HG03460 (cell line): ENCODE measurements at regions not wholly inside any gene's neighbourhood (a gene's known extent, or its start where the extent isn't known, plus 50 kb on each side); places are given as distances from the start of the nearest gene placed in this dataset.

Source experiments
- ATAC-seq: cut with Tn5 transposase; IDR thresholded peaks from one replicate; pipeline ENCODE4 v1.9.1; 2021; ENCODE audit not compliant: unreplicated experiment

DNA sequence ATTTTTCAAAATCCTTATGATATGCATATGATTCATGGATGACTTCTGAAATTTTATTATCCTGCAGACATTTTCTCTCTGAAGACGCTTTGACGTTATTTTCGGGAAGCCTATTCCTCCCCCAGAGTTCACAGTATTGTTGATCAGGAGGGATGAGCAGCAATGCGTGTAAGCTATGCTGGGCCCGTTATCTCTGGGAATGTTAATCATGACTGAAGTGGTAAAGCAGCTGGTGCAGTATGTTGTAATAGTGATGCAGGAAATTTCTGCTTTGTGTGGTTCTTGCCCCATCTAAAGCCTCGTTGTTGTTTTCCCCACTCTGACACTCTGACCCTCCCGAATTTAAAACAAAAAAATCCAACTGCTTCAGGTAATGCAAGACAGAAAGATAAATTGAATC is 1797.8 kb upstream of the WWC1 start:
- ATAC-seq, result no peak

DNA sequence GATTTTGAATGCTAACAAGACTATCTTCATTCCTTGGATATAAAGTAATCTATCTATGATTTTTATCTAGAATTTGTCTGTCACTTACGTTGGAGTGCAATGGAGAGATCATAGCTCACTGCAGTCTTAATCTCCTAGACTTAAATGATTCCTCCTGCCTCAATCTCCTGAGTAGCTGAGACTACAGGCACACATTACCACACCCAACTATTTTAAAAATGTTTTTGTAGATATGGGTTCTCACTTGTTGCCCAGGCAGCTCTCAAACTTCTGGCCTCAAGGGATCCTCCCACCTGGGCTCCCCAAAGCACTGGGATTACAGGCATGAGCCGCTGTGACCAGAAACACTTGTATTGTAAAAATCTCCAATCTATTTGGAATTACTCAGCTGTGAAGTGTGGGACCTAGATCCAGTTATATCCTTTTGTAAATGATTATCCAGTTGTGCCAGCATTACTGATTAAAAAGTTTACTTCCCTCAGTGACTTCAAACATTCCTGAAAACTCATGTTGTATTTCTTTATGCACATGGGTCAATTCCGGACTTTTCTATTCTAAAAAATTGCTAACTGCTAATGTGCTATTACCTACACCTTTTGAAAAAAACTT is 1793.8 kb upstream of the WWC1 start:
- ATAC-seq, result no peak

DNA sequence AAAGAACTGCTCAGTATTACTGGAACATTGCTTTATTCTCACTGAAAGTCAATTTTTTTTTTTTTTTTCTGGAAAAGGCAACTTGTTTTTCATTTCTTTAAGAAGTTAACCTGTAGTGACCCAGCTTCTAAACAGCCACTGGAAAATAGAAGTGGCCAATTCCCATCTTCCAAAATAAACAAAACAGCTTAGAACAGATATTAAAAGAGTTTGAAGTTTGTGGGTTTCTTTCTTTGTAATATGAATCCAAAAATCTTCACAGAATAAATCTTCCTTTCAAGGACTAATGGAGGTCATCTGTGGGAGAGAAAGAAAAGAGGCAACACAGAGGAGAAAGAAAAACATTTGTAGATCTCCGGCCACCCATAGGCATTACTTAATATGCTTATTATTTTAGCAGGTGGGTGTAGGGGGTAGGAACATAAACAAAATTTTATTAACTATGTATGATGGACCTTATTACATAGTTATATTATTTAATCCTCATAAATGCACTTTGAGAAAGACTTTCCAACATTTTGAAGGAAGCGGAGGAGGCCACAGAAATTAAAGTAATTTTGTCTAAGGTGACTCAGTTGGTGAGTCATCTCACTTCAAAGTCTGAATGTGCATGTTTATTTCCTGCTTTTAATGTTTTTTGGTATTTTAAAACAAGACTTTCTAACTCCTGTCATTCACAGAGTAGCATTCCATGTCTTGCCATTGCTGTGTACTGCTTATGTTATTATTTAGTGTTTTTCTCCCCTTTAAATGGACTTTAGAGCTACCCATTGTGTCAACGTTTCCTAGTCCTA is 1791.8 kb upstream of the WWC1 start:
- ATAC-seq, result no peak

DNA sequence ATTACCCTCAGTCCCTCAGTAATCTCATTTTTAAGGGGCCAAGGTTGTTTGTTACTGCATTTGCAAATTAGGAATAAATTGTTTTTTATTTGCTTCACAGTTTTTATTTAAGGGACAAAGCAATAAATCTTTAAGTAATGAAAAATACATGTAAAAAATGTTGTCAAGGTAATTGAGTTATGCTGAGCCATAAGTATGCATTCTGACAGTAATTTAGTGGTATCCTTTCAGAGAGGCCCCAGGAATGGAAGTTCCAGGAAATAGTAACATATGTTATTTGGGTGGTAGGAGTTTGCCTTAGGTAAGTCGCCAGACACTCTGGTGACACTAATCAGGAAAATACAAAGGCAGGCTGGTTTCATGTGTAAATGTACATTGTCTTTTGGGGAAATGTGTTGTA is 1787.9 kb upstream of the WWC1 start:
- no peak for ATAC-seq

DNA sequence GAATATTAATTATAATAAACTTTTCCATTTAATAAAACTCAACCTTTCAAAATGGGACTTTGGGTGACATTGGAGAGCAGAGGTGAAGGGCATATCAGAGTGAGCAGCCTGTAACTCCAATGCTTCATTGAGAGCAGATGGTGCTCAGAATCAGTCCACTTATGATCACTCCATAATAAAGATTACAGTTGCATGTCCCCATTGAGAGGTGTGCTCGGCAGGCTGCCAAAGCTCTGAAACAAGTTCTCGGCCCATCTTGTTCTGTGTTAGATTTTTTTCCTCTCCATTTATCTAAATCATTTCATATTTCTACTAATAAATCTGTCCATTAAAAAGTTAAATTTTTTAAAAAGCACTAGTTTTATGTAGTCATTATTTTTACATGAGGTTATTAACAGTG is 1786.4 kb upstream of the WWC1 start:
- no peak for ATAC-seq

DNA sequence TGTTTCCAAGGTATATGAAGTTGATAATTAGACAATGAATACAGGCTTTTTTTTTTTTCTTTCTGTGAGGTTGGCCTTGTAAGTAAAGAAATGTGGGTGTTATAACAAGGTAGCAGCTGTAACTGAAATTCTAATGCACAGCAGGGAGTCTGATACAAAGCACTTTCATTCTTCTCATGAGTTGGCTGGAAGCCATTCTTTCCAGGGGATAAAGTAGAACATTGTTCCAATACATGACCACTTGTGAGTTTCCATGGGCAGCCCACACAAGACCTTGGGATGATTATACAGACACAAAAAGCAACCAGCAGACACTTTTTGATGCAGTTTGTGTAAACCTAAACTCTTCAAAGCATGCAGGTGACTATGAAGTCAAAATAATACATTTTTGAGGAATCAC is 1785.9 kb upstream of the WWC1 start:
- no peak for ATAC-seq

DNA sequence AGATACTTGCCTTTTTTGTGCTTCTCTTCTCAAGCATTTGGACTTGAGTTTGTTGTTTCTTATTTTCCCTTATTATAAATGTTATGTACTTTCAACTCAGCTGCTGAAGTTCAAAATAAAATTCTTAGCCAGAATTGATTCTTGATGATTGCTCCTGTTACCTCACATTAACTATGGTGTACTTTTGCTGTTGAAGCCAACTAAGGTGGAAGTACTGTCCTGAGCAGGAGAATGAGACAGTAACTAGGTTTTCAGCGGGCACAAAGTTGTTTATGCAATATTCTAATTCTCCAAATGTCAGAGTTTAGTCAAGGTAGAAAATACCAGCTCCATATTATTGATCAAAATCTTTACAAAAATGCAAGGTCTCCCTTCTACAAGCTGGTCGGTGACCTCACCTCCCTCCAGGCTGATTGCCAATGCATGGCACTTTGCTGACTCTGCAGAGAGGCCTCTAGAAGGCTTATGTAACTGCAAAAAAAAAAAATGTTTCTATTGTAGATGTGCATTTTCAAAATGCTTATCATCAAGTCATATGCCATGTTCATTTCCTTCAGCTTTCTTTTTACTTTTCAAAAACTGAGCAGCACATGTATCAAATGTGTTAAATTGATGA is 1783.5 kb upstream of the WWC1 start:
- no peak for ATAC-seq

DNA sequence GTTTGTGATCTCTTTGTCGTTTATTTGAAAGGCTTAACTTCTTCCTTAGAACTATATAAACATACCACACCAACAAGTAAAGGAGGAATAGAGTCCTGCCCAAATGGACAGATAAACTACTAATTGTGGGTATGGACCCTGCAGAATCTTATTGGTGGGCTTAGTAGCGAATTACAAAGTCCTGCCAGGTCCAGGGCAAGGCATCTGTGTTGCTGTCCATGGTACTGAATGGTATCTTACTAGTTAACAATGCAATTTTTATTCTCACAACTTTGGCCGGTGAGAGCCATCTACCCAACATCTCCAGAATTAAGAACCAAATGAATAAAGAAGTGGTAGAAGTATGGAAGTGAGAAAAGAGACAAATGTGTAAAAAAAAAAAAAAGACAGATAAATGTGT is 1782.4 kb upstream of the WWC1 start:
- ATAC-seq, result no peak

DNA sequence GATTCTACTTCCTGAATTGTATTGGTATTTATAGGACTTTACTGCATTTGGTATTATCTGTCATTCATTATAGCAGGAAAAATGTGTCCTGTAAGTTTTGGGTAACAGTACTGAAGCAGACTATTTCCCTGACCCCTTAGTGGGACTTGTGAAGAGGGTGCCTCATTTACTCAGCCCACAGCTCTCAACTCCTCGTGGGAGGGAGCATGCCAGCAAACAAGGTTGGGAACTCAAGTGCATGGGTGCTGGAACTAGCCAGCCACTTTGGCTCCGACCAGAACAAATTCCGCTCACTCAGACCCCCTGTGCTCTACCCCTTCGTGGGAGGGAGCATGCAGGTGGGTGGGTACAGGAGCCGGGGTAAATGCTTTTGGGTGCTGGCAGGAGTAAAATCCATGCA is 1773.5 kb upstream of the WWC1 start:
- ATAC-seq, result no peak

DNA sequence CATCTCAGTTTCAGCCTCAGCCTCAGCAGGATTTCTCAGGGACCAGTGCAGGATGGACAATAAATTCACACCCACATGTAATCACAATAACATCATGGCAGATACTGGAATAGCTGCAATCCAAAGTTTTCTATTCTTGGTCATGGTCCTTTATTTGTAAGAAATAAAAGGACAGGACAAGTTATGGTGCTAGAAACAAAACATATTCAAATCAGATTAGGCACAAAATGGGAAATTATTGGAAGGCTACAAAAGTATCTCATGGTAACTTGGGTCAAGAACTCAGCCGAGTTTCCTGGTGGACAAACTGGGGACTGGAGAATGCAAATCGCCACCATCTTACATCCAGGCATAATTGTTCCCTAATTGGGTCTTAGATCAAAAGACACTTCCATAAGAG is 1768.2 kb upstream of the WWC1 start:
- no peak for ATAC-seq

DNA sequence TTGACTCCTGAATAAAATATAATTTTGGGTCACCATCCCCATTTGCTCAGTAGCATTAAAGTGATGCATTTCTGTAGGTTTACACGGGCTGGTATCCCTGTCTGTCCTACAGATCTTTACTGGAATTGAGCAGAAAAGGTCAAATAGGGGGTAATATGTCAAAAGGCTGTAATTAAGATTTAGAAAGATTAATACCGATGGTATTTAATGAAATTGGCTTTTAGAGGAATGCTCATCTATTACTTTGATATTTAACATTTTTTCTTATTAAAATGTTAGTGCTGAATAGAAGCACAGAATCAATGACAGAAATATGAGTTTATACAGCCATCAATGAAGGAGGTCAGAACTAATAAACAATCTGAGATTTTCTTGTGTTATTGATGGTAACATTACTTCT is 1762.2 kb upstream of the WWC1 start:
- no peak for ATAC-seq

DNA sequence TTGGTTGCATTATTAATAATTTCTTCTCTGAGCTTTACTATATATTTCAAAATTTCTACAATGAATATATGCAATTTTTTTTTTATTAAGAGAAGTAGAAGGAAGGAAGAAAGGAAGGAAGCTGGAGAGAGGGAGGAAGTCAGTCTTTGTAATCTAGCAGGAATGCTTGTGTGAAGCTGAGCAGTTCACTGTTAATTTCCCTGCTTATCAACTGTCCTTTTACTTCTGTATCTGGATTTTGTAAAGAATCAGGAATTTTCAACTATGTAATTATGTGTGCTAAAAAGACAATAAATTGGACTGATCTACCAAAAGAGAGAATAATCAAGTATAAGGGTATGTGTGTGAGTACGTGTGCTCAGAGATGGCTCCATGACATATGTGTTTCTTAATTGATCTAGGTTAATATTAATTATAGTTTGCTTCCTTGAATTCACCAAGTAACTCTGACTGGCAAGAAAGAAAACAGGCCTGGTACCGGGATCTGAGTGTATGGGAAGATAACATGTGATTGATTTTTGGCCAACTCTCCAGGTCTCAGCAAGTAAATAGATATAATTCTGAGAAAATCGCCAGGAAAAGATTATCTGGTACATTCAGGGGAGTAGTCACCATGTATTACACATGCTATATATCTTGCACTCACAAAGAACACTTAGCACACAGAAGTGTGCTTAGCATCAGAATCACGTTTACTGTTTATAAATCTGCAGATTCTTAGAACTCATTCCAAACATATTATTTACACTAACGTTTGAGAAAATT is 1758.8 kb upstream of the WWC1 start:
- no peak for ATAC-seq

DNA sequence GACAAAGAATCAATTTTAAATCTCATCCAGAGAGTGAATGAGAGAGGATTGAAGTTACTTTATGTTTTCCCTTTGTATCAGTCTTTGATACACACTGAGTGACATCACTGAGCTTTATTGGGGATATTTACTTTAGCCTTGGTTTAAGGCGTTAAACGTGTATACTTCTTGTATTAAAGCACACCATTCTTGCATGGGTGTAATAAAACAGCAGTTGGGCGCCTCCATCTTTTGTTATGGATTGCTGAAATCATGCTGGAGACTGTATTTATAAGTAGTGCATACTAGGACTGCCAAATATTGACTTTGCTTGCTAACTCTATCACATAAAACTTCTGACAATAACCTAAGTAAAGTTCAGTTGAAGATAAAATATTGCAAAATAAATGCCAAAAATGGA is 1755.8 kb upstream of the WWC1 start:
- ATAC-seq, result no peak

DNA sequence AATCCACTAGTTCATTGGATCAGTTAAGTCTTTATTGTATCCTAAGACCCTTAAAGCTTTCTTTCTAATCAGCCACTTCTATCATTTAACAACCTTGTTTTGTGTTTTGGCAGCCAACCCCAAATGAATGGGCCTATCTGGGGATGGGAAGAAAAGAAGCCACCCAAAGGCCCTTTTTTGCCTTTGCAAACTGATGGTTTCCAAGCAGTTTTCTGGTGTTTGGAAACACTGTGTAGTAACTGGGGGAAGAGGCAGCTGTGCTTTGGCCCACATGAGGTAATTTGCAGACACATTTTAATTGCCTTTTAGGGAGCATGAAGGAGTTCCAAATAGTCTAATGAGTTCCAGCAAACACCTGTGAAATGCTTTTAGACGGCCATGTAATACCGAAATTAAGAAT is 1751.3 kb upstream of the WWC1 start:
- ATAC-seq, result no peak

DNA sequence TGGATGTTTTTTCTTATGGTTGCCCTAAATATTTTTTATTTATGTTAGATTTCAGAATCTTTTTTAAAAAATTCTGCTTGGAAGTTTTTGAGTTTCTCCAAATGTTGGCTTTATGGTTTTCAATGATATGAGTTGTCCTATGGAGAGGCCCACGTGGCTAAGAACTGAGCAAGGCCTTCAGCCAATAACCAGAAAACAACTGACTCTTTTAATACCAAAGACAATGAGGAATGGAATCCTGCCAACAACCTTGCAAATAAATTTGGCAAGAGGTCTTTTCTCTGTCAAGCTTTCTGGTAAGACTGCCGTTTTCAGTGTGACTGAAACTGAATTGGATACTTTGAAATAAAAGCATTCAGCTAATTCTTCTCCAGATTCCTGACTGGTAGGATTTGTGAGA is 1740.1 kb upstream of the WWC1 start:
- no peak for ATAC-seq

DNA sequence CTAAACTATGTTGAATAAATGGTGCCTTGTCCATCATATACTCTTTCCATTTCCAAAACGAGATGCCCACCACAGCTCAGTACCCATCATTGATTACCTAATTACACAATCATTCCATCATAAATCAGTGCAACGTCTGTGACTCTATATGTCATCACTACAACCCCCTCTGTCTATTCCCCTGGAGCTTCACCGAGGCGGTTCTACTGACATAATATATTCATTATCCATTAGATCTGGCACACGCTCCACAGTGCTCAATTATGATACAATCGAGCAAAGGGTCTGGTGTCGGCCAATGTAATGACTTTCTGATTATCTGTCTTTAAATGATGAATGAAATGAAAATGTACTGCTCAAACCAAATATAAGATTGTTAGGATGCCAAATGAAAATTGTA is 1737.7 kb upstream of the WWC1 start:
- no peak for ATAC-seq

DNA sequence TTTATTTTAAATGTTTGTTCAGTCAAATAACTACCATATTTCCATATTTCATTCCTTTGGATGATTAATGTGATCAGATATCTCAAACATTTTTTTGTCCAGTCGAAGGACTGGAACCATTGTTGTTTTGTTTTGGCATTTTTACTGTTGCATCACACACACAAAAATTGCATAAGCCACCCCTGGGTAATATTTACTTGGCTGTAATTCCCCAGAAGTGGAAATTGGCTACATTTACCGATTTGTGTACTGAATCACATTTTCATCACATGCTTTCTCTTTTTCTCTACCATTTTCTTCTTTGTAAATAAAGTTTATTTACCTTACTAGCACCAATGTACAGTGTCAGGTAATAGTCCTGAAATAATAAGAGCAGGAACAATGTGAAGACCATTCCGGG is 1729.7 kb upstream of the WWC1 start:
- no peak for ATAC-seq

DNA sequence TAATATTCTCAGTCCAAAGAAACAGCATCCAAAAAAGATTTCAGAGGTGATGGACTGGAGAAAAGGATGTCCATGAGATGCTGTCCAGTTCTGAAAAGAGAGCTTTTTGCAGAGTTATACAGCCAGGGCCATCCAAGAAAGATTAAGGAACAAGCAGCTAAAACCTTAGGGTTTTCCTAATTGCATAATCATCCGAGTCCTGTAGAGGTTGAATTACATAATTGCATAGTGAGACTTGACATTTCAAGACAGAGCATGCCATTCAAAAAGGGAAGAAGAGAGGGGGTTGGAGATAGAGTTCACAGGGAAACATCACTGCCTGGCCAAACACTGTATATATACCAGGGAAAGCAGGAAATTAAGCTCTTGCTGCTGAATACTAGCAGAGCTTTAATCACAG is 1729.2 kb upstream of the WWC1 start:
- ATAC-seq, result no peak

DNA sequence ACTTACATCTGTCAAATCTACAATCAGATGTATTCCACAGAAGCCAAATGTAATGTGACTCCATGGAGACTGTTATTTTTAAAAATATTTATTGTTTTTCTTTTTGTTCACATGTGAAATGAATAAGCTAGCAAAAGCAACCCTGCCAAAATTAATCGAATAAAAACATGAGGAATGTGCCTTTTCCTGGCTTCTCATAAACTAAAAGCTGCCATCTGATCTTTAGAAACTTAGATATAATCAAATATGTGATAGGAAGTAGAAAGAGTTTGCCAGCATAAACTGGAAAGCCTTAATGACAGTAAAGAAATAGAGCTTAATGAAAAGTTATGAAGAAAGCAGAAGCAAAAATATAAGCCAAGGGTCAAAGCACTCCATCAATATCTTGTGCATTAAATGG is 1724.7 kb upstream of the WWC1 start:
- no peak for ATAC-seq

DNA sequence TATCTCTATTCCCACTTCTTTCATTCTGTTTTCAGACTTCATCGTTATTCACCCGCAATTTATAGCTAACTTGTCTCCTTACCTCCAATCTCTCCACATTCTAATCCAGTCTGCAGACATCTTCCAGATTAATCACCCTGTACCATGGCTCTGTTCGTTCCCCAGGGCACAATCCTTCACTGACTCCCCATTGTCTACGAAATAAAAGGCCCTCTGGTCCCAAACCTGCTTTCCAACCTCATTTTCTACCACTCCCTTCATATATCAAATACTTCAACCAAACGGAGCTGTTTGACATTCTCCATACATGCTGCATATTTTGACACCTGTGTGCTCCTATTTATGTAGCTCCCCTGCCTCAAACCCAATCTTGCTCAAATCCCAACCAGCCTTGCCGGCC is 1720.6 kb upstream of the WWC1 start:
- no peak for ATAC-seq

DNA sequence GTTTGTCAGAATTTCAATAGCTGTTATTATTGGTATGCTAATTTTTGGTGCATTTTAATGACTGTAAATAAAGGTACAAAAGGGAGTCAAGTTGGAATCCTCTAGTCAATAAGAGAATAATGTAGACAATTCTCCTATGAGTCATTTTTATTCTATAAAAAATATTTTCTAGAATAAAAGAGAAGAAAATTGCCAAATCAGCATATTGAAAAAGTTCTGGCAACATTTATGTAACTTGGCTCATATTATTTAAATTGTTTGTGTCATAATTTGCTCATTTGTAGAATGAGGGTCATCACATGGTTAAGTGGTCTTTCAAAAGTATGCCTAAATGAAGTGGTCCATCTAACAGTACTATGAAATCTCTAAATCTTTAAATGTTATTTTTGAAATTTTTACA is 1719.8 kb upstream of the WWC1 start:
- no peak for ATAC-seq

DNA sequence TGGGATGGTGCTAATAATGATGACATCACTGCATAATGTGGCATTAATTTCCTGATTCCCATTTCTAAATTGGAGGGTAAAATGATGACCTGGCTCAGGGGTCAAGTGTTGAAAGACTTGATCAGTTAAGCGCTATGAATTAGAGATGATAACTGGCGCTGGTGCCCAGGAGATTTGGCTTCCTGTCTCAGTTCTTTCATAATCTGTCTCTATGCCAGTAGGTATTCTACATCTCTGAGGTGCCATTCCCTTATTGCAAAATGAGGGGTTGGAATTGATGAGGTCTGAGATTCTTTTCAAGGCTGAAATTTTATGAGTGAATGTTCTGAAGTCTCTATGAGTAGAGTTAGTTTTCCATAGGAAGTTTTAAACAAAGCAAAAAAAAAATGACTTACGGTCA is 1715.1 kb upstream of the WWC1 start:
- no peak for ATAC-seq
